ACC112 (cell line): ENCODE measurements at regions not wholly inside any gene's neighbourhood (a gene's known extent, or its start where the extent isn't known, plus 50 kb on each side); places are given as distances from the start of the nearest gene placed in this dataset.

Experiments used
- H2AFZ ChIP-seq: fragments of 200-600 bp; sonication (generic); one replicate; pipeline ENCODE4 v1.6.0; 2017; ENCODE audit warnings: antibody characterized with exemption, low read length; ENCODE audit not compliant: unreplicated experiment
- H3K27ac ChIP-seq: fragments of 200-600 bp; sonication (generic); 2 replicates; pipeline ENCODE4 v1.5.1; 2014; ENCODE audit warnings: low read depth, mild to moderate bottlenecking, antibody characterized with exemption, low read length, moderate library complexity
- H3K27me3 ChIP-seq: fragments of 200-600 bp; sonication (generic); 2 replicates; pipeline ENCODE4 v1.6.1; 2014; ENCODE audit warnings: mild to moderate bottlenecking, antibody characterized with exemption, low read length, moderate library complexity, mixed read lengths; ENCODE audit not compliant: insufficient read depth
- H3K36me3 ChIP-seq: fragments of 200-600 bp; sonication (generic); 2 replicates; pipeline ENCODE4 v1.6.1; 2016; ENCODE audit warnings: mild to moderate bottlenecking, antibody characterized with exemption, low read length, moderate library complexity, mixed read lengths; ENCODE audit not compliant: insufficient read depth
- H3K4me1 ChIP-seq: fragments of 200-600 bp; sonication (generic); one replicate; pipeline ENCODE4 v1.6.1; 2016; ENCODE audit warnings: low read length, mixed read lengths; ENCODE audit not compliant: insufficient read depth, unreplicated experiment, control insufficient read depth
- H3K4me3 ChIP-seq: fragments of 200-600 bp; sonication (generic); 2 replicates; pipeline ENCODE4 v1.5.1; 2014; ENCODE audit warnings: mild to moderate bottlenecking, low read depth, low read length
- H3K79me2 ChIP-seq: fragments of 200-600 bp; sonication (generic); one replicate; pipeline ENCODE4 v1.6.0; 2016; ENCODE audit warnings: low read length; ENCODE audit not compliant: control insufficient read depth, unreplicated experiment, insufficient read depth

DNA sequence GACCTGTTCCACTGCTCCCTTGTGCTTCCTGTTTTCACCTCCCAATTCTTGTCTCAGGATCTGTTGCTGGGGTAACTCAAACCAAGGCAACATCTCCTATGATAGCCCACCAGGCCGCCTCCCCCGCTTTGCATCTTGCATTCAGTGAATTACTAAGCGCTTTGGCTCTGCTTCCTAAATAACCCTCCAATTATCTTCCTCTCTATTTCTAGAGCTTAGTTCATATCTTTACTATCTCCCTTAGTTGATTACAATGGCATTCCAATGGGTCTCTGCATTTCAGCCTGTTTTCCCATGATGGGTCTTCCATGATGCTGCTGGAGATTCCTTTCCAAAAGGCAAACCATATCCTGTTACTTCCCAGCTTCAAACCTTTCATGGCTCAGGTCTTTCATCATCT lies 117.2 kb upstream of the FERMT1 start:
- no peaks in the 10 kb centered on the region for H3K36me3 ChIP-seq
- no peak overlapping the region for H3K4me3 ChIP-seq
- H3K79me2 ChIP-seq, result no peaks in the 10 kb centered on the region
- H3K4me1 ChIP-seq, result no peaks in the 10 kb centered on the region
- peaks cover 20% of the 10 kb centered on the region; the same call in 1 of the 2 replicates for H3K27me3 ChIP-seq
- H2AFZ ChIP-seq, result no peak overlapping the region
- no peak overlapping the region for H3K27ac ChIP-seq

- no peaks in the 10 kb centered on the region for H3K36me3 ChIP-seq
- H3K27ac ChIP-seq, result no peak overlapping the region
Observed at GRCh38 chr20:6238421-6238820, 115.6 kb upstream of the FERMT1 start.

DNA sequence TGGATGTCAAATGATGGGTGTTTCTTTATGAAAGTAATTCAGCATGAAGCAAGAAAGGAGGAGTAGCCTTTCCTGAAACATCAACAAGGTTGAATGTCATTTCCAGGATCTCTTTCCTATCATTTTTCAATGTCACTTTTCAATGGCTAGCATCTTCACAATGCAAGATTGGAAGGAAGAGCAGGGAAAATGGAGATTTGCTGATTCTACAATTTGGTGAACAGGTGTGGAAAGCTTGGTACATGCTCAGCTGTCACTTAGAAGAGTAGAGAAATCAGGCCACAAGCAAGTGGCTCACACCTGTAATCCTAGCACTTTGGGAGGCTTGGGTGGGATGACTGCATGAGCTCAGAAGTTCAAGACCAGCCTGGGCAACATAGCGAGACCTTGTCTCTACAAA lies 112.7 kb upstream of the FERMT1 start:
- Histone ChIP-seq H3K4me1 (no peaks in the 10 kb centered on the region), H3K27me3 (peaks cover 17% of the 10 kb centered on the region; the same call in 1 of the 2 replicates), H3K4me3 (no peak overlapping the region), H3K27ac (no peak overlapping the region), H2AFZ (no peak overlapping the region), H3K79me2 (no peaks in the 10 kb centered on the region), H3K36me3 (no peaks in the 10 kb centered on the region)

More at GRCh38 chr20:6238421-6238820, 115.6 kb upstream of the FERMT1 start:
- Histone ChIP-seq H3K79me2 (no peaks in the 10 kb centered on the region), H3K27me3 (peaks cover 20% of the 10 kb centered on the region; the same call in 1 of the 2 replicates), H3K4me3 (no peak overlapping the region), H3K4me1 (no peaks in the 10 kb centered on the region), H2AFZ (no peak overlapping the region)

- Histone ChIP-seq H3K4me3 (no peak overlapping the region), H3K4me1 (no peaks in the 10 kb centered on the region)
Observed at GRCh38 chr20:6232436-6232835, 109.6 kb upstream of the FERMT1 start.

DNA sequence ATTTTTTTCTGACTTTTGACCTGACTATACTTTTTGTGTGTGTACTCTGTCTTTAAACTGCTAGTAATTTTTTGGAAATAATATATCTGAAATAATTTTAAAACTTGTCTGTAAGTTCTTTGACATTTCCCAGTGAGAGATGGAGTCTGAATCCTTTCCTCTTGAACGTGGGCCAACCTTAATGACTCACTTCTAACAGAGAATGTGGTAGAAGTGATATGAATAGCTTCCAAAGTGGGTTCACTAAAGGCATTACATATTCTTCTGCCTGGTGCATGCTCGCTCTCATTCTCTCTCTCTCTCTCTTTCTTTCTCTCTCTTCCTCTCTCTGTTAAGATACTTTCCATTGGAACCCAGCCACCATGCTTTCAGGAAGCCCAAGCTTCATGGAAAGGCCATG lies 108.7 kb upstream of the FERMT1 start:
- Histone ChIP-seq H3K4me1 (no peaks in the 10 kb centered on the region), H2AFZ (no peak overlapping the region), H3K36me3 (no peaks in the 10 kb centered on the region), H3K27ac (no peak overlapping the region), H3K27me3 (peaks cover 8% of the 10 kb centered on the region; the same call in 1 of the 2 replicates), H3K79me2 (no peaks in the 10 kb centered on the region), H3K4me3 (no peak overlapping the region)

More at GRCh38 chr20:6232436-6232835, 109.6 kb upstream of the FERMT1 start:
- Histone ChIP-seq H2AFZ (no peak overlapping the region), H3K27me3 (peaks cover 6% of the 10 kb centered on the region; the same call in 1 of the 2 replicates), H3K36me3 (no peaks in the 10 kb centered on the region), H3K79me2 (no peaks in the 10 kb centered on the region), H3K27ac (no peak overlapping the region)

GRCh38 chr20:6228302-6228843 lies 105.5 kb upstream of the FERMT1 start:
- H3K79me2 ChIP-seq, result no peaks in the 10 kb centered on the region
- no peaks in the 10 kb centered on the region for H3K4me1 ChIP-seq
- H3K36me3 ChIP-seq, result no peaks in the 10 kb centered on the region
- no peak overlapping the region for H3K4me3 ChIP-seq
- H3K27ac ChIP-seq, result no peak overlapping the region
- H2AFZ ChIP-seq, result no peak overlapping the region
- peaks cover 9% of the 10 kb centered on the region; the same call in 1 of the 2 replicates for H3K27me3 ChIP-seq

DNA sequence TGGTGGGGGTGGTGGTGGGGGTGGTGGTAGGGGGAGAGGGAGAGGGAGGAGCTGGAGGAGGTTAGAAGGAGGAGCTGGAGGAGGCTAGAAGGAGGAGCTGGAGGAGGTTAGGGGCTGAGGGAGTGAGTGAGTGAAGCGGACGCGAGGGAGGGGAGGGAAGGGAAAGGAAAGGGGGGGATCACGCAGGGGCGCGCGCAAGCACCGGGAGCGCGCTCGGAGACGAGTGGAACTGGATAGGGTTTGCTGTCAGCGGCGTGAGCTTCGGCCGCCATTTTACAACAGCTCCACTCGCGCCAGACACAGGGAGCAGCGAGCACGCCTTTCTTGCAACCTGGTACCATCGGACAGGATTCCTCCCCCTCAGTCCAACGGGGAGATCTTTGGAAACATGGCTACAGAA lies 90.5 kb upstream of the FERMT1 start:
- no peaks in the 10 kb centered on the region for H3K4me1 ChIP-seq
- H3K27ac ChIP-seq, result no peak overlapping the region
- H3K4me3 ChIP-seq, result no peak overlapping the region
- no peak overlapping the region for H2AFZ ChIP-seq
- H3K79me2 ChIP-seq, result no peaks in the 10 kb centered on the region
- H3K27me3 ChIP-seq, result no peaks in the 10 kb centered on the region
- no peaks in the 10 kb centered on the region for H3K36me3 ChIP-seq

DNA sequence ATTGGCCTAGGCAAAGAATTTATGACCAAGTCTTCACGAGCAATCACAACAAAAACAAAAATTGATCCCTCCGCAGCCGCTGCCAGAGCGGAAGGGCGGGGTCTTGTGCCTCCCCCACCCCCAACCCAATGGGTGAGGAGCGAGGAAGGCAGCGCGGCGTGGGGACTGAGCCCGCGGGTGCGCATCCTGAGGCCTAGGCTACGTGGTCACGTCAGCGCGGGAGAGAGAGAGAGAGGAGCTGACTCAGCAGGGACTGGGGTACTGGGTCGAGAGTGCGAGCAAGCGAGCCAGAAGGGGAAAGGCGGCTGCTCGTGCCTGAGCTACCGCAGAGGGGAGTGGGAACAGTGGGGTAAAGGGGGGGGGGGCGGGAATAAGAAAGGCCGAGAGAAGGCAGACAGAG lies 90.1 kb upstream of the FERMT1 start:
- H3K27me3 ChIP-seq, result no peaks in the 10 kb centered on the region
- H3K27ac ChIP-seq, result no peak overlapping the region
- H2AFZ ChIP-seq, result no peak overlapping the region
- no peaks in the 10 kb centered on the region for H3K4me1 ChIP-seq
- H3K79me2 ChIP-seq, result no peaks in the 10 kb centered on the region
- no peaks in the 10 kb centered on the region for H3K36me3 ChIP-seq
- H3K4me3 ChIP-seq, result no peak overlapping the region

DNA sequence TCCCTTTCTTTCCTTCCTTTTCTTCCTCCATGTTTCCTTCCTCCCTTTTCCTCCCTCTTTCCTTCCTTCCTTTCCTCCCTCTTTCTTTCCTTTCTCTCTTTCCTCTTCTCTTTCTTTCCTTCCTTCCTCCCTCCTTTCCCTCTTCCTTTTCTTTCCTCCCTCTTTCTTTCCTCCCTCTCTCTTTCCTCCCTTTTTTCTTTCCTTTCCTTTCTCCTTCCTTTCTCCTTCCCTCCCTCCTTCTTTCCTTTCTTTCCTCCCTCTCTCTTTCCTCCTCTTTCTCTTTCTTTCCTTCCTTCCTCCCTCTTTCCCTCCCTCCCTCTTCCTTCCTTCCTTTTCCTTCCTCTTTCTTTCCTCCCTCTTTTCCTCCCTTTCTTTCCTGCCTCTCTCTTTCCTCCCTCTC lies 86.3 kb upstream of the FERMT1 start:
- no peak overlapping the region for H3K4me3 ChIP-seq
- H3K27ac ChIP-seq, result no peak overlapping the region
- H2AFZ ChIP-seq, result no peak overlapping the region

GRCh38 chr20:6200092-6200491 lies 77.3 kb upstream of the FERMT1 start:
- Histone ChIP-seq H3K79me2 (no peaks in the 10 kb centered on the region), H3K4me3 (no peak overlapping the region), H2AFZ (no peak overlapping the region), H3K27me3 (no peaks in the 10 kb centered on the region), H3K27ac (no peak overlapping the region), H3K4me1 (no peaks in the 10 kb centered on the region), H3K36me3 (no peaks in the 10 kb centered on the region)

More for the DNA sequence above, 86.3 kb upstream of the FERMT1 start:
- Histone ChIP-seq H3K36me3 (no peaks in the 10 kb centered on the region), H3K27me3 (no peaks in the 10 kb centered on the region), H3K4me1 (no peaks in the 10 kb centered on the region), H3K79me2 (no peaks in the 10 kb centered on the region)

DNA sequence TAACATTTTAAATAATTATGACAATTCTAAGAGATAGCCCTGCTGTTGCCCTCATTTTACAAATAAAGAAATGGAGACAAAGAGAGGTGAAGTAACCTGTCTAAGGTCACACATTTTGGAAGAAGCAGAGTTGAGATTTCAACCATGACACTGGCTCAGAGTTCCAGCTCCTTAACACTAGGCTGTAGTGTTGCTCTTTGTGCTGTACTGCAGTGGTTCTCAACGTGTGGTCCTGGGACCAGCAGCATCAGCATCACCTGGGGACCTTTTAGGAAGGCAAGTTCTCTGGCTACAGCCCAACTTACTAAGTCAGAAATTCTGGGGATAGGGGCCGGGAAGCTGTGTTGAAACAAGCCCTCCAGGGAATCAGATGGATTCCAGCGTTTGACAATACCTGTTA lies 62.4 kb upstream of the FERMT1 start:
- no peak overlapping the region for H3K4me3 ChIP-seq
- no peaks in the 10 kb centered on the region for H3K79me2 ChIP-seq
- H3K27me3 ChIP-seq, result peaks cover 24% of the 10 kb centered on the region; the same call in 1 of the 2 replicates
- no peak overlapping the region for H3K27ac ChIP-seq
- H3K4me1 ChIP-seq, result no peaks in the 10 kb centered on the region
- H2AFZ ChIP-seq, result no peak overlapping the region
- H3K36me3 ChIP-seq, result no peaks in the 10 kb centered on the region
